Astrocyte (in vitro differentiated cells and primary cell): ENCODE measurements at regions not wholly inside any gene's neighbourhood (a gene's known extent, or its start where the extent isn't known, plus 50 kb on each side); places are given as distances from the start of the nearest gene placed in this dataset.
A peak's percentile ranks its signal among the peaks of the same experiment; 100 is the strongest.

Experiments
- DNase-seq: peaks from one replicate; pipeline ENCODE4 v3.0.0-alpha.2; 2010; ENCODE audit warnings: low read depth
- FAIRE-seq: peaks from 2 replicates; lab custom pipeline; 2011; peaks lifted over from hg19 to GRCh38; lab: Jason Lieb, UNC
- H2AFZ ChIP-seq: 2 replicates; pipeline ENCODE4 v1.6.0; 2012; ENCODE audit warnings: low read depth, low read length, inconsistent platforms
- H3K27ac ChIP-seq: 2 replicates; pipeline ENCODE4 v1.5.1; 2011; ENCODE audit warnings: low read depth, low read length, inconsistent platforms
- H3K27me3 ChIP-seq: 2 replicates; pipeline ENCODE4 v1.6.0; 2011; ENCODE audit warnings: low read length, inconsistent platforms; ENCODE audit not compliant: insufficient read depth
- H3K36me3 ChIP-seq: 2 replicates; pipeline ENCODE4 v1.5.1; 2011; ENCODE audit warnings: low read length, inconsistent platforms; ENCODE audit not compliant: insufficient read depth
- H3K4me1 ChIP-seq: 2 replicates; pipeline ENCODE4 v1.5.1; 2011; ENCODE audit warnings: low read length, inconsistent platforms; ENCODE audit not compliant: insufficient read depth
- H3K4me2 ChIP-seq: 2 replicates; pipeline ENCODE4 v1.6.0; 2012; ENCODE audit warnings: low read length, inconsistent platforms
- H3K4me3 ChIP-seq: 2 replicates; pipeline ENCODE4 v1.5.1; 2011; ENCODE audit warnings: low read depth, mild to moderate bottlenecking, low read length, inconsistent platforms; ENCODE audit not compliant: insufficient read depth
- H3K79me2 ChIP-seq: 2 replicates; pipeline ENCODE4 v1.6.0; 2012; ENCODE audit warnings: mild to moderate bottlenecking, low read length, inconsistent platforms; ENCODE audit not compliant: insufficient read depth
- H3K9ac ChIP-seq: 2 replicates; pipeline ENCODE4 v1.6.0; 2012; ENCODE audit warnings: mild to moderate bottlenecking, low read length, inconsistent platforms
- H3K9me3 ChIP-seq: 2 replicates; pipeline ENCODE4 v1.5.1; 2012; ENCODE audit warnings: low read depth, mild to moderate bottlenecking, low read length, inconsistent platforms; ENCODE audit not compliant: insufficient read depth
- H4K20me1 ChIP-seq: 2 replicates; pipeline ENCODE4 v1.6.0; 2012; ENCODE audit warnings: low read length, inconsistent platforms; ENCODE audit not compliant: insufficient read depth
- H3K27ac Mint-ChIP-seq: one replicate; pipeline ENCODE4 v1.8.0; 2021; ENCODE audit warnings: mild to moderate bottlenecking, mixed read lengths; ENCODE audit not compliant: unreplicated experiment
- H3K27me3 Mint-ChIP-seq: one replicate; pipeline ENCODE4 v1.8.0; 2021; ENCODE audit warnings: low read depth, mixed read lengths; ENCODE audit not compliant: unreplicated experiment
- H3K36me3 Mint-ChIP-seq: one replicate; pipeline ENCODE4 v1.8.0; 2021; ENCODE audit warnings: low read depth, mixed read lengths; ENCODE audit not compliant: unreplicated experiment
- H3K4me1 Mint-ChIP-seq: one replicate; pipeline ENCODE4 v1.8.0; 2021; ENCODE audit warnings: low read depth, mixed read lengths; ENCODE audit not compliant: unreplicated experiment
- H3K4me3 Mint-ChIP-seq: one replicate; pipeline ENCODE4 v1.8.0; 2021; ENCODE audit warnings: mild to moderate bottlenecking, moderate library complexity, mixed read lengths; ENCODE audit not compliant: unreplicated experiment
- H3K9me3 Mint-ChIP-seq: one replicate; pipeline ENCODE4 v1.8.0; 2021; ENCODE audit warnings: mild to moderate bottlenecking, mixed read lengths; ENCODE audit not compliant: unreplicated experiment
- EZH2 ChIP-seq: IDR thresholded peaks from 2 replicates; pipeline ENCODE4 v1.6.1; 2012; ENCODE audit warnings: mild to moderate bottlenecking, low read length, inconsistent platforms; ENCODE audit not compliant: insufficient read depth
- TF ChIP-seq, protein P1 (sequence below): IDR thresholded peaks from 2 replicates; pipeline ENCODE4 v1.5.1; 2011; ENCODE audit warnings: low read depth, mild to moderate bottlenecking, inconsistent platforms, low read length, moderate library complexity; ENCODE audit not compliant: insufficient read depth

GRCh38 chr1:67615886-67616285, 69.1 kb upstream of the GADD45A start:
- Mint-ChIP-seq H3K36me3 (no peaks in the 10 kb centered on the region), H3K4me3 (no peak overlapping the region), H3K9me3 (no peaks in the 10 kb centered on the region), H3K4me1 (peaks cover 25% of the 10 kb centered on the region), H3K27ac (no peak overlapping the region), H3K27me3 (peaks cover 2% of the 10 kb centered on the region)
- no peak overlapping the region for H3K4me3 ChIP-seq
- H3K79me2 ChIP-seq, result no peaks in the 10 kb centered on the region
- no peak overlapping the region for H2AFZ ChIP-seq
- FAIRE-seq (no peak), DNase-seq (no peak)
- no peaks in the 10 kb centered on the region for H3K27me3 ChIP-seq
- H3K27ac ChIP-seq, result no peak overlapping the region
- no peaks in the 10 kb centered on the region for H4K20me1 ChIP-seq
- H3K4me1 ChIP-seq, result peaks cover 15% of the 10 kb centered on the region
- TF ChIP-seq EZH2, result no peak
- TF ChIP-seq, protein P1, sequence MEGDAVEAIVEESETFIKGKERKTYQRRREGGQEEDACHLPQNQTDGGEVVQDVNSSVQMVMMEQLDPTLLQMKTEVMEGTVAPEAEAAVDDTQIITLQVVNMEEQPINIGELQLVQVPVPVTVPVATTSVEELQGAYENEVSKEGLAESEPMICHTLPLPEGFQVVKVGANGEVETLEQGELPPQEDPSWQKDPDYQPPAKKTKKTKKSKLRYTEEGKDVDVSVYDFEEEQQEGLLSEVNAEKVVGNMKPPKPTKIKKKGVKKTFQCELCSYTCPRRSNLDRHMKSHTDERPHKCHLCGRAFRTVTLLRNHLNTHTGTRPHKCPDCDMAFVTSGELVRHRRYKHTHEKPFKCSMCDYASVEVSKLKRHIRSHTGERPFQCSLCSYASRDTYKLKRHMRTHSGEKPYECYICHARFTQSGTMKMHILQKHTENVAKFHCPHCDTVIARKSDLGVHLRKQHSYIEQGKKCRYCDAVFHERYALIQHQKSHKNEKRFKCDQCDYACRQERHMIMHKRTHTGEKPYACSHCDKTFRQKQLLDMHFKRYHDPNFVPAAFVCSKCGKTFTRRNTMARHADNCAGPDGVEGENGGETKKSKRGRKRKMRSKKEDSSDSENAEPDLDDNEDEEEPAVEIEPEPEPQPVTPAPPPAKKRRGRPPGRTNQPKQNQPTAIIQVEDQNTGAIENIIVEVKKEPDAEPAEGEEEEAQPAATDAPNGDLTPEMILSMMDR, result no peak
- no peaks in the 10 kb centered on the region for H3K36me3 ChIP-seq
- no peak overlapping the region for H3K9ac ChIP-seq
- no peaks in the 10 kb centered on the region for H3K9me3 ChIP-seq
- no peak overlapping the region for H3K4me2 ChIP-seq

GRCh38 chr1:67616394-67616985, 68.5 kb upstream of the GADD45A start:
- Histone ChIP-seq H2AFZ (no peak overlapping the region), H3K9ac (no peak overlapping the region), H3K27me3 (no peaks in the 10 kb centered on the region), H3K9me3 (no peaks in the 10 kb centered on the region), H3K27ac (no peak overlapping the region), H4K20me1 (no peaks in the 10 kb centered on the region), H3K36me3 (no peaks in the 10 kb centered on the region), H3K4me2 (no peak overlapping the region), H3K4me3 (no peak overlapping the region), H3K4me1 (peaks cover 15% of the 10 kb centered on the region), H3K79me2 (no peaks in the 10 kb centered on the region)
- Mint-ChIP-seq H3K9me3 (no peaks in the 10 kb centered on the region), H3K4me1 (peaks cover 25% of the 10 kb centered on the region), H3K27me3 (peaks cover 2% of the 10 kb centered on the region), H3K4me3 (no peak overlapping the region), H3K36me3 (no peaks in the 10 kb centered on the region), H3K27ac (no peak overlapping the region)
- TF ChIP-seq, protein P1, result no peak
- TF ChIP-seq EZH2, result no peak
- FAIRE-seq (no peak), DNase-seq (peak; percentile 25)

- Histone ChIP-seq H3K27ac (peak overlapping the region; percentile 55), H3K79me2 (no peaks in the 10 kb centered on the region), H3K9me3 (no peaks in the 10 kb centered on the region), H3K4me1 (peaks cover 15% of the 10 kb centered on the region), H3K36me3 (no peaks in the 10 kb centered on the region), H2AFZ (peak overlapping the region; percentile 75), H3K9ac (peak overlapping the region; percentile 63), H3K4me2 (peak overlapping the region; percentile 79), H4K20me1 (no peaks in the 10 kb centered on the region), H3K4me3 (peak overlapping the region; percentile 48), H3K27me3 (no peaks in the 10 kb centered on the region)
- Mint-ChIP-seq H3K36me3 (no peaks in the 10 kb centered on the region), H3K27me3 (peaks cover under 1% of the 10 kb centered on the region), H3K4me3 (no peak overlapping the region), H3K27ac (peak overlapping the region; percentile 69), H3K9me3 (no peaks in the 10 kb centered on the region), H3K4me1 (peaks cover 17% of the 10 kb centered on the region)
- DNase-seq (peak; percentile 94), FAIRE-seq (peak; percentile 89)
- TF ChIP-seq, protein P1, result no peak
- TF ChIP-seq EZH2, result no peak
Observed at GRCh38 chr1:67618285-67619018, 66.5 kb upstream of the GADD45A start.
